HEK293 (cell line): ENCODE measurements at regions not wholly inside any gene's neighbourhood (a gene's known extent, or its start where the extent isn't known, plus 50 kb on each side); places are given as distances from the start of the nearest gene placed in this dataset.

Experiments used
- KLF7 ChIP-seq: fragments of 450-650 bp; formaldehyde crosslinking; IDR thresholded peaks from 2 replicates; pipeline ENCODE4 v1.5.1; 2016; ENCODE audit warnings: missing biosample characterization, missing genetic modification characterization, borderline replicate concordance
- KLF9 ChIP-seq: fragments of 450-650 bp; formaldehyde crosslinking; IDR thresholded peaks from 2 replicates; pipeline ENCODE4 v1.5.1; 2016; ENCODE audit warnings: missing biosample characterization, missing genetic modification characterization, low read depth
- SP7 ChIP-seq: fragments of 450-650 bp; formaldehyde crosslinking; IDR thresholded peaks from 2 replicates; pipeline ENCODE4 v1.5.1; 2016; ENCODE audit warnings: missing biosample characterization, missing genetic modification characterization
- ZNF2 ChIP-seq: fragments of 450-650 bp; formaldehyde crosslinking; IDR thresholded peaks from 2 replicates; pipeline ENCODE4 v1.5.1; 2016; ENCODE audit warnings: missing biosample characterization, missing genetic modification characterization
- ZNF221 ChIP-seq: fragments of 450-650 bp; formaldehyde crosslinking; IDR thresholded peaks from 2 replicates; pipeline ENCODE4 v1.5.1; 2017; ENCODE audit warnings: missing biosample characterization, missing genetic modification characterization, borderline replicate concordance
- ZNF404 ChIP-seq: fragments of 450-650 bp; formaldehyde crosslinking; IDR thresholded peaks from 2 replicates; pipeline ENCODE4 v1.5.1; 2017; ENCODE audit warnings: missing biosample characterization, missing genetic modification characterization
- ZNF518A ChIP-seq: fragments of 450-650 bp; formaldehyde crosslinking; conservative IDR thresholded peaks from 2 replicates; pipeline ENCODE4 v1.5.1; 2016; ENCODE audit warnings: low read depth, missing biosample characterization, missing genetic modification characterization
- ZNF621 ChIP-seq: fragments of 450-650 bp; formaldehyde crosslinking; IDR thresholded peaks from 2 replicates; pipeline ENCODE4 v1.5.1; 2017; ENCODE audit warnings: missing biosample characterization, missing genetic modification characterization
- ZNF639 ChIP-seq: fragments of 450-650 bp; formaldehyde crosslinking; IDR thresholded peaks from 2 replicates; pipeline ENCODE4 v1.5.1; 2016; ENCODE audit warnings: missing biosample characterization, missing genetic modification characterization
- ZNF645 ChIP-seq: fragments of 450-650 bp; formaldehyde crosslinking; IDR thresholded peaks from 2 replicates; pipeline ENCODE4; 2016; ENCODE audit warnings: missing biosample characterization, missing genetic modification characterization
- ZNF660 ChIP-seq: fragments of 450-650 bp; IDR thresholded peaks from 2 replicates; pipeline ENCODE4 v1.5.1; 2018; ENCODE audit warnings: missing biosample characterization, mild to moderate bottlenecking, missing genetic modification characterization
- ZNF707 ChIP-seq: fragments of 450-650 bp; formaldehyde crosslinking; IDR thresholded peaks from 2 replicates; pipeline ENCODE4 v1.5.1; 2016; ENCODE audit warnings: missing biosample characterization, missing genetic modification characterization
- ZNF776 ChIP-seq: fragments of 450-650 bp; formaldehyde crosslinking; IDR thresholded peaks from 2 replicates; pipeline ENCODE4 v1.5.0; 2017; ENCODE audit warnings: missing biosample characterization, missing genetic modification characterization, borderline replicate concordance

DNA sequence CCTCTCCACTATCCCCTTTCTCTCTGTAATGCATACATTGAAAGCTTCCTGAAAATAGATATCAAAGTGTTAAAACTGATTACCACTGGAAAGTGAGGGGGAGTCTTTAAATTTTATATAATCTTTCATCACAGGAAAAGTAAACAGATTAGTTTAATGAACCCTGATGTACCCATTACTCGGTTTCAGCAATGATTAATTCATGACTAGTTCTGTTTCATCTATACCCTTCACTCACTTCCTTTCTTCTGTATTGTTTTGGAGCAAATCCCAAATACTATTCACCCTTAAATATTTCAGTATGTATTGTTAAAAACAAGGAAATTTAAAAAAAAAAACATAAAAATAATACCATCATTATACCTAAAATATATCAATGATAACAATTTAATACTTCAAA, 67.3 kb upstream of the TMCC3 start:
- no peak for TF ChIP-seq ZNF621
- no peak for TF ChIP-seq KLF7 (tag by site-specific recombination)
- no peak for TF ChIP-seq ZNF645 (tag by site-specific recombination)
- no peak for TF ChIP-seq ZNF639 (tag by site-specific recombination)
- no peak for TF ChIP-seq SP7 (tag by site-specific recombination)
- TF ChIP-seq KLF9 = no peak
- no peak for TF ChIP-seq ZNF707 (tag by site-specific recombination)
- no peak for TF ChIP-seq ZNF776 (tag by site-specific recombination)
- no peak for TF ChIP-seq ZNF221
- no peak for TF ChIP-seq ZNF660 (tag by site-specific recombination)
- TF ChIP-seq ZNF2 (tag by site-specific recombination) = no peak
- no peak for TF ChIP-seq ZNF518A
- no peak for TF ChIP-seq ZNF404 (tag by site-specific recombination)
